HG03354 (cell line): ENCODE measurements at regions not wholly inside any gene's neighbourhood (a gene's known extent, or its start where the extent isn't known, plus 50 kb on each side); places are given as distances from the start of the nearest gene placed in this dataset.
"Not testable (repeated sequence)": the region's sequence is repeated elsewhere in the genome, so short reads cannot be mapped to it uniquely, and the experiment has no call there.

Experiments
- ATAC-seq: cut with Tn5 transposase; IDR thresholded peaks from one replicate; pipeline ENCODE4 v1.9.1; 2021; ENCODE audit warnings: mild to moderate bottlenecking; ENCODE audit not compliant: unreplicated experiment, poor library complexity, severe bottlenecking

DNA sequence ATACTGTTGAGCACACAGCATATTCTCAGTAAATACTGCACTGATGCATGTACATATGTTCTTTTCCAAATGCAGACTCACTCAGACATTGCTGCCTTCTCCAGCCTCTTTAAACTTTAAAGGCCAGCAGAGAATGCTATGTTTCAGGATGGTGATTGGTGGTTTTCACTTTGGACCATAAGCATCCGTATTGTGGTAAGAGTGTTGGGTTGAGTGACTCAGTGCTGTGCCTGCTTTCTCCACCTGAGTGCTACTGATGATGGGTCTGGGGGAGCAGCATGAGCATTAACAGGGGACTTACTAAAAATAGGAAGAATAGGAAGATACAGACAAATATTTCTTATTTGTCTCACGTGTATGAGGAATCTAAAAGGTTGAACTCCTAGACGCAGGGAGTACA lies 56.3 kb upstream of the ZNF92 start:
- no peak for ATAC-seq

DNA sequence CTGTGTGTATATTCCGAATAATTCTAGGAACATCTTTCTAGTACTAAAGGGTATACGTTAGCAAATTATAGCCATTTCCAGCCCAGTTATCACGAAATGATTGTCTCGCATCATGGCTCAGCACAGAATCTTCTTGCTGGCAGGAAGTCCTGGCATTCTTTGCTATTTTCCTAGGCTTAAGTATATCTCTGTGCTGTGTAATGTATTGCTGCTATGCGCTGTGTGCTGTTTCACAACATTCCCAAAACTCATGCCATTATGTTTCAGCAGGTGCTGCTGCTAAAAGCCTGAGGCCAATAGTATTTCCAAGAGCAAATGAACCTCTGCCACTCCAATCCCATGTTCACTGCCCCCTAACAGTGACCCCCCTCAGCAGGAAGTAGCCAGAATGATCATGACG lies 62.9 kb upstream of the ZNF92 start:
- no peak for ATAC-seq

DNA sequence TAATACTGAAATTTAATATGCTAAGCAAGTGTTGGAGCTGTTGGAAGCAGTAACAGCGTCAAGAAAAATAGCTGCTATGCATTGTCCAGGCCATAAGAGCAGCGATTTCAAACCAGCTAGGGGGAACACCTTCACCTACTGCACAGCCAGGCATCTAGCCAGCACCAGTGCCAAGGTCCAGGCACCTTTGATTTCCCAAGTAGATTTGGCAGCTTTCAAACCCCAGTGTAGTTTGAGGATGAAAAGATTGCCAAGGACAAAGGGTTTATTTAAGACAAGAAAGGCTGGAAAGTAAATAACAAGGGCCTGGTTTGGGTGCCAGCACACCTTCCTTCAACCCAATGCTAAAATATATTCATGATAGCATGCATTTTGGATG lies 65.4 kb upstream of the ZNF92 start:
- no peak for ATAC-seq

DNA sequence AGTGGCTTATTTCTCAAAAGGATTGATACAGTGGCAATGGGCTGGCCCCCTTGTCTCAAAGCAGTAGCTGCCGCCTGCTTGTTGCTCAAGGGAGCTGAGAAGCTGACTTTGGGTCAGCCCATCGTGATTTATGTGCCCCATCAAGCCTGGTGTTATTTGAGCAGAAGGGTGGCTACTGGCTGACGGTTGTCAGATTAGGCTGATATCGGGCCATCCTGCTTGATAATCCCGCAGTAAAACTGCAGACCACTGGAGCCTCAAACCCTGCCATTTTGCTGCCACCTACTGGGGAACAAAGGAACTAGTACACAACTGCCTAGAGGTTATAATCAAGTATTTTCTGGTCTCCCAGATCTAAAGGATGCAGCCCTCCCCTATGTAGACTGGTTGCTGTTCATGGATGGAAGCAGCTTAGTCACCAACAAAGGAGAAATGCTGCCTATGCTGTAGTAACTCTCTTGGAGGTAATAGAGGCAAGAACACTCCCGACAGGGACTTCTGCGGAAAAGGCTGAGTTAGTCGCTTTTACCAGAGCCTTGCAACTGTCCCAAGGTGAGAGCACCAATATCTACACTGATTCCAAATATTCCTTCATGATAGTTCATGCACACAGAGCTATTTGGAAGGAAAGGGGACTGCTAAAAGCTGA lies 65.9 kb upstream of the ZNF92 start:
- peak; percentile 88 for ATAC-seq

DNA sequence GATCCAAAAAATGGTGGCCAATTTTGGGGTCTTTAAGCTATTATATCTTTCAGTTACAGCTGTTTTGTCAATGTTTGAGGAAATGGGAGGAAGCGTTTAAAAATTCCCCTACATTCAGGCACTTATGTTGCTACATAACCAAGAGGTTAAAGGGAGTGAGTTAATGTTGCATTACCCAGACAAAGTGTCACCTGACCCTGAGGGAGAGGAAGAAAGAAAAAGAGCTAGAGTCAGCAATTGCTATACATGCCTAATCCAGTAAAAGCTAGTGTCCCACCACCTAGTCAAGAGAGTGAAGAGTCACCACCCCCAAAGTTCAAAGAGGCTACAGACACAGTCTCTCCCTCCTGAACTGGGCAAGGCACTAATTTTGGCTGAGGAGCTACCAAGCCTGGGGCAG lies 69.5 kb upstream of the ZNF92 start:
- no peak for ATAC-seq

DNA sequence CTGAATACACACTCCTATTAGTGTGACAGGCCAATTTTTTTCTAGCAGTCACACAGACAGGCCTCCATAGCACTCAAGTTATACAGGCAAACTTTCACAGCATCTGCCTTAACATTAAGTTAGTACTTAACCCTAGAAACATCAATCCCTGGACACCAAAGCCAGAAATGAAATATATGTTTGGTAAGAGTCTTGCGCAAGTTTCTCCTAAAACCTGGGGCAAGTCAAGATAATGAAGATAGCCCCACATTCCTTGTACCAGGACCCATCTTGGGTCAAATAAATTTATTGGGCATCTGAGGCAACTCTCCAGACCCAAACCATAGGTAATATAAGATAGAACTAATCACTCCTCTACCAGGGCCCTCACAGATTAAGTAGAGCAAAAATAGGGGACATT lies 70.8 kb upstream of the ZNF92 start:
- no peak for ATAC-seq

DNA sequence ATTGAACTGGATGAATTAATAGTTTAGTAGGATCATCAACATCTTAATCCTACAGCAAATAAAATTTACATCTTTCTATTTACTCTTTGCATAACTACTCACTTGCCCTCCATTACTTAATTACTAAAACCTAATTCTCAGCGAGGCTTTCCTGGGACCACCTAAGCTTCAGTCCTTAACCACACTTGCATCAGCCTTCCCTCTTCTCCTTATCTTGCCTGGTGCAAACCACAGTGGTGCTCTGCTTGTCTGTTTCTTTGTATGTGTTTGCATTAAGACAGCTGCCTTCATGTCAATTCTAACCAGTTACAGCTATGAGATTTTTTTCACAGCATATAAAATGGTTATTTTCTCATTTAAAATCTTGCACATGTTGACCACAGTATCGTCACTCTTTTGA lies 72.6 kb upstream of the ZNF92 start:
- no peak for ATAC-seq

DNA sequence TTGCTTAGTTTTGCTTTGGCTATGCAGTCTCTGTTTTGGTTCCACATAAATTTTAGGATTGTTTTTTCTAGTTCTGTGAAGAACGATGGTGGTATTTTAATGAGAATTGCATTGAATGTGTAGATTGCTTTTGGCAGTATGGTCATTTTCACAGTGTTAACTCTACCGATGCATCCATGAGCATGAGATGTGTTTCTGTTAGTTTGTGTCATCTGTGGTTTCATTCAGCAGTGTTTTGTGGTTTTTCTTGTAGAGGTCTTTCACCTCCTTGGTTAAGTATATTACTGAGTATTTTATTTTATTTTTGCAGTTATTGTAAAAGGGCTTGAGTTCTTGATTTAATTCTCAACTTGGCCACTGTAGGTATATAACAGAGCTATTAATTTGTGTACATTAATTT lies 78.2 kb upstream of the ZNF92 start:
- ATAC-seq: no peak

DNA sequence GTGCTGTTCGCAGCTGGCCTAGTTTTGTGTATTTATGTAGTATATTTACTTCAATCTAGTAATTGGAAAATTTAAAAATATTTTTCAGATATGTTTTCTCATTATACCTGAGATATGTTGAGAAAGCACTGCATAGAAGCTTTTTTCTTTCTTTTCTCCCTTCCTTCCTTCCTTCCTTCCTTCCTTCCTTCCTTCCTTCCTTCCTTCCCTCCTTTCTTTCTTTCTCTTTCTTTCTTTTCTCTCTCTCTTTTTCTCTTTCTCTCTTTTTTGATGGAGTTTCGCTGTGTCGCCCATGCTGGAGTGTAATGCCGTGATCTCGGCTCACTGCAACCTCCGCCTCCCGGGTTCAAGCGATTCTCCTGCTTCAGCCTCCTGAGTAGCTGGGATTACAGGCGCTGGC lies 83.3 kb upstream of the ZNF92 start:
- not testable (repeated sequence) for ATAC-seq

DNA sequence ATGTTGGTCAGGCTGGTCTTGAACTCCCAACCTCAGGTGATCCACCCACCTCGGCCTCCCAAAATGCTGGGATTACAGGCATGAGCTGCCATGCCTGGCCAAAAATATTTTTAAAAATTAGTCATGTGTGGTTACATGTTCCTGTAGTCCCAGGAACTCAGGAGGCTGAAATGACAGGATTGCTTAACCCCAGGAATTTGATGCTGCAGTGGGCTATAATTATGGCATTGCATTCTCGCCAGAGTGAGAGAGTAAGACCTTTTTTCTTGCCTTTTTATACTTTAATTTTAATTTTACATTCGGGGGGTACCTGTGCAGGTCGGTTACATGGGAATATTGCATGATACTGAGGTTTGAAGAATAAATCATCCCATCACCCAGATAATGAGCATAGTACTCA lies 86.6 kb upstream of the ZNF92 start:
- no peak for ATAC-seq

DNA sequence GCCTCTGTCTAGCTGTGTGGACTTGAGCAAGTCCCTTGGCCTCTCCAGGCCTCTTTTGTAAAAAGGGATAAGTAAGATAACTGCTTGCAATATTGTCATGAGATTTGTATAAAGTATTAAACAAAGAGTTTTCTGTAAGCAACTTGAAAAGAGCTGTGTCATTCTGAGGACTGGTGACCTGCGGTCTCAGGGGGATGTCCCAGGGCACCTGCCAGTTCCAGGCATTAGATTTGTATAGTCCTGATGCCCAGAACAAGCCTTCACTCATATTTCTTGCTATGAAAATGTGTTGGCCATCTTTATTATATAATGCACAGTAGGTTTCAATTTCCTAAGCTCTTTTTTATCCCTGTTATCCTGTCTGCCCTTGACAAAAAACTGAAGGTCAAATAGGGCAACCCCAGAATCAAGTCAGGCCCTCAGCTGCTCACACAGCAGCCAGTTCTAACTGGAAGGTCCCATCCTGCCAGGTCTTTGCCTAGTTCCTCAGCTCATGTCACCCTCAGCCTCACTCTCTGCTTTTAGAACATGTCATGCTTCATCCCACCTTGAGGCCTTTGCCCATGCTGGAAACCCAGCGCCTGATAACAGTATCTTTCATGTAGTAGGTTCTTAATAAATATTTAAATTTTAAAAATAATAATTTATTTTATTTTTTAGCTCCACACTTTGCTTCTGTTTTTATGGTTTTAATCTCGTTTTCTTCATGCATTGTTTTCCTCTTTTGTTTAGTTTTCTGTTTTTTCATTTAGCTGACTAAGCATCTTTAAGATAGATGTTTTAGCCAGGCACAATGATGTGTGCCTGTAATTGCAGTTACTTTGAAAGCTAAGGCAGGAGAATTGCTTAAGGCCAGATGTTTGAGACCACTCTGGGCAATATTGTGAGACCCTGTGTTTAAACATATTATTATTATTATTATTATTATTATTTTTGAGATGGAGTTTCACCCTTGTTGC lies 87.5 kb upstream of the ZNF92 start:
- ATAC-seq: peak; percentile 93

DNA sequence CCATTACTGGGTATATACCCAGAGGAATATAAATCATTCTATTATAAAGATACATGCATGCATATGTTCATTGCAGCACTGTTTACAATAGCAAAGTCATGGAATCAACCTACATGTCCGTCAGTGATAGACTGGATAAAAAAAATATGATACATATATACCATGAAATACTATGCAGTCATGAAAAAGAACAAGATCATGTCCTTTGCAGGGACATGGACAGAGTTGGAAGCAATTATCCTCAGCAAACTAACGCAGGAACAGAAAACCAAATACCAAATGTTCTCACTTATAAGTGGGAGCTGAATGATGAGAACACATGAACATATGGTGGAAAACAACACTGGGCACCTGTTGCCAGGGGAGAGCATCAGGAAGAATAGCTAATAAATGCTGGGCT lies 88.4 kb upstream of the ZNF92 start:
- ATAC-seq: not testable (repeated sequence)

DNA sequence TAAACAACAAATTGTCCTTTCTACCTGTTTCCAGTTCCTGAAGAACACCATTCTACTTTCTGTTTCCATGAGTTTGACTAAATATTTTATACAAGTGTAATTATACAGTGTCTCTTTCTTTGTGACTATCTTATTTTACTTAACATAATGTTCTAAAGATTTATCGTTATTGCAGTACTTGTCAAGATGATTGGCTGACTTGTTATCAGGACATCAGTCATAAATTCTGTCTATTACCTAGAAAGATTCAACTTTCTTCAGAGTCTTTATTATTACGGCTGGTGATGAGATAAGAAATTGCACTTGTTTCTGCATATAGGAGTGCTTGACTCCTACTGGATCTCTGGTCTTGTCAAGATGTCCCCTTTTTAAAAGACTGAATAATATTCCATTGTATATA lies 93.9 kb upstream of the ZNF92 start:
- no peak for ATAC-seq

DNA sequence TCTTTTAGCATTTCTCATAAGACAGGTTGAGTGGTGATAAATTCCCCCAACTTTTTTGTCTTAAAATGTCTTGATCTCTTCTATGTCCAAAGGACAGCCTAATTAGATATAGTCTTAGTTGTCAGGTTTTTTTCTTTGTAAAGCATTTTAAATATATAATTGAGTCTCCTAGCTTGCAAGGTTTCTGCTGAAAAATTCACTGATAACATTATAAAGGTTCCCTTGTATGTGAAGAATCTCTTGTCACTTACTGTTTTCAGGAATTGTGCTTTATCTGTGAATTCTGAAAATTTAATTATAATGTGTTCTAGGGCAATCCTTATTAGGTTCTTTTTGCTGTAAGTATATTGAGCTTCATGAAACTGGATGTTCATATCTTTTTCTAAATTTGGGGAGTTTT lies 96.8 kb upstream of the ZNF92 start:
- ATAC-seq: no peak

DNA sequence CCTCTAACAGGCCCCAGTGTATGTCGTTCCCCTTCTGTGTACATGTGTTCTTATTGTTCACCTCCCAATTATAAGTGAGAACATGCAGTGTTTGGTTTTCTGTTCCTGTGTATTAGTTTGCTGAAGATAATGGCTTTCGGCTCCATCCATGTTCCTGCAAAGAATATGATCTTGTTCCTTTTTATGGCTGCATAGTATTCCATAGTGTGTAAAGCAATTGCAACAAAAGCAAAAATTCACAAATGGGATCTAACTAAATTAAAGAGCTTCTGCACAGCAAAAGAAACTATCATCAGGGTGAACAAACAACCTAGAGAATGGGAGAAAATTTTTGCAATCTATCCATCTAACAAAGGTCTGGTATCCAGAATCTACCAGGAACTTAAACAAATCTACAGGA lies 102.2 kb upstream of the ZNF92 start:
- ATAC-seq: not testable (repeated sequence)

DNA sequence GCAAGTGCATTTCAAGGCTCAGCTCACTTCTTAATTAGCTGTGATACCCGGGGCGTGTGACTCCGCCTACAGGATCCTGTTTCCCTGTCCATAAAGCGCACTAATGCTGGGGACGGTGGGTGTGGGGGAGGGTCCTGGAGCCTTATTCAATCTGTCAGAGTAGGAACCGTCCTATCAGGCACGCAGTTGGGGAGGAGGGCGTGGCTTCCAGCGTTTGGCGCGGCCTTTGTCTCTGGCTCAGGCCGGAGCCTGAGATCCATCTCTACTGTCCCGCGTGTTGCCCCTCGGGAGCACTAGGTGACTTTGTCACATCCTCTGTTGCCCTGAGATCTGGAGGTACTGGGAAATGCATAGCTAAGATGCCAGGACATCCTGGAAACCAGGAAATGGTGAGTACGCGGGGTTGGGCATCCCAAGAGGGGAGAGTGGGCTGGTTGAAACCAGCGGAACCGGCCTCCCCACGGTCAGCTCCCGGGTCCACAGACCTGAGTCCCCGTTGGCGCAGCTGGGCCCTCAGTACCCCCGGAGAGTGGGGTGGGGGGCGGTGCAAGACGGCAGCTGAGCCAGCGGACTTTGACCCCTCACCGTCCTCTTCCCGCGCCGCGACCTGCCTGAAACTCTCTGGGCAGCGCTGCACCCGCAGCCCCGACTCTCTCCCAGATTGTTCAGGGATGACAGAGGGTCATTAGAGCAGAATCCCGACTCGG lies 104.4 kb upstream of the ZNF92 start:
- peak; percentile 98 for ATAC-seq

DNA sequence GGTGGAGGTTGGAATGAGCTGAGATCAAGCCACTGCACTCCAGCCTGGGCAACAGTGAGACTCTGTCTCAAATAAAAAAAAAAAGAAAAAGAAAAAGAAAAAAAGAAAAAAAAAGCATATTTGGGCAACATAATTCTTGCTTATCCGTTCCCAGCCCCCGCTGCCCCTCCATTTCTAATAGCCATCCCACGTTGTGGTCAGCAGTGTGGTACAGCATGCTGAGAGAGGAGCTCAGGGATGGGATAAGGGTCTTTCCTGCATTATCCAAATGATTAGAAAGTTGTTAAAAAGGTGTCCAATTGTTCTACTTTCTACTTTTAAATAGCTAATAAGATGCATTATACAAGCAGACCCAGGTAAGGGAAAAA lies 104.9 kb upstream of the ZNF92 start:
- ATAC-seq: no peak

DNA sequence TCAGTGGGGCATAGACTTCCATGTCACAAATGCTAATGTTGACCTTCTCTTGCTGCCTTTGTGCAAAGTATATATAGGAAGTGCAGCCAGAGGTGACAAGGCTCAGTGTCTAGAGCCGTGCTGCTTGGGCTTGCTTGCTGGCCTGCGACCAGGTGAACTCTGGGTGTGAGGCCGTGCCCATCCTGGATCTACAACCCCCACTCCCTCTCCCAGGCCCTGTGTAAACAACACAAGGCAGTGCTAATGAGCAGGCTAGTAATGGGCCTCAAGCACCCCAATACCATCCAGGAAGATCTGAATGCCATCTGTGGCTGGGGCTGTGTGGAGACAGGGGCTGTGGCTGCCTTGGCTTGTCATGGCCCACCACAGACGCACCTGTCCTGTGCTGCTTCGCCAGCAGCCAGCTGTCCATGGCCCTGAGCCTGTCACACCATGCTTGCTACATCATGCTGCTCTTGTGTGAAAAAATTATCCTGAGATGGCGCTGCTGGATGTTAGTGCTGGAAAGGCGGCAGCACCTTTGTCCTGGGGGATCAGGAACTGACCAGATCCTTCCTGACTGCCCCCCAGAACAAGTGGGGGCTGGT lies 107.6 kb upstream of the ZNF92 start:
- ATAC-seq: no peak

DNA sequence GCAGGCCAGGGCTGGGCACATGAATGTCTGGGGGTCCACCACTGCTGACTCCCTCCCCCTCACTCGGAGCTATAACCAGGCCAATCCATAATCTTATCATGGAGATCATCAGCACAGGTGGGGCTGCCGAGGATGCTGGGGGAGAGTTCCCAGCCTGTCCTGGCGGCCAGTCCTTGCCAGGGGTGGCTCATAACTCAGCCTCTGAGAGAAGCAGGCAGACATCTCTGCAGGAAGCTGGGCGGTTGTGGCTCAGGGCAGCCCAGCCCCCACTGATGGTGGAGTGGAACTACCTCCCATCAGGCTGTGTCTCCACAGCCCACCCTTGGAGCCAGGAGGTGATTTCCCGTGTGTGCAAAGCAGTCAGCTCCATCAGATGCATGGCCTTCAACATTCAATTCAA lies 109.4 kb upstream of the ZNF92 start:
- no peak for ATAC-seq

DNA sequence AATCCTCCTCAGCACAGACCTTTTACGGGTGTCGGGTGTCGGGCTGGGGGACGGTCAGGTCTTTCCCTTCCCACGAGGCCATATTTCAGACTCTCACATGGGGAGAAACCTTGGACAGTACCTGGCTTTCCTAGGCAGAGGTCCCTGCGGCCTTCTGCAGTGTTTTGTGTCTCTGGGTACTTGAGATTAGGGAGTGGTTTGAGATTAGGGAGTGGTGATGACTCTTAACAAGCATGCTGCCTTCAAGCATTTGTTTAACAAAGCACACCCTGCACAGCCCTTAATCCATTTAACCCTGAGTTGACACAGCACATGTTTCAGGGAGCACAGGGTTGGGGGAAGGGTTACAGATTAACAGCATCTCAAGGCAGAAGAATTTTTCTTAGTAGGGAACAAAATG lies 113.0 kb upstream of the ZNF92 start:
- not testable (repeated sequence) for ATAC-seq
